ENCODE measurements at regions not wholly inside any gene's neighbourhood (a gene's known extent, or its start where the extent isn't known, plus 50 kb on each side); places are given as distances from the start of the nearest gene placed in this dataset.

DNA sequence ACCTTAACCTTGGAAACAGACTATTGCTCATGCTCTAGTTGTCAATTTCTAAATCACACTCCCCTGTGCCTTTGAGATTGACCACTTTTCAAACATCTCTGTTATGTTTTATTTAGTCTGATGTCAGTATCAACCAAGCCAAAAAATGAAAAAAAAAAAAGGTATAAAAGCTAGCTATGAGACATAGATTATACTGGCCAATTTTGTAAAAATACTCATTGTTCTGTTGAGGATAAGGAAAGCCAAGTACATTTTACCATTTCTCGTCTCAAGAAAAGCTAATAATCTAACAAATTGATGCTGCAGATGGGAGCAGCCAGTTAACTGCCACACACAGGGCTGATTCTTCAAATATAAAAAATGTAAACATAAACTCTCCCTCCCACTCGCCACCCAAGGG is 572.6 kb upstream of the KLF12 start:
- TF ChIP-seq CREB1 (IDR thresholded peaks at IDR 0.05; ENCODE audit: low read depth) (no peak), RAD21 (IDR thresholded peaks at IDR 0.05; ENCODE audit: low read depth) (no peak), YY1 (IDR thresholded peaks at IDR 0.05; ENCODE audit: low read depth) (no peak), TAF1 (IDR thresholded peaks at IDR 0.05; ENCODE audit: low read depth) (no peak), ZBTB7A (IDR thresholded peaks at IDR 0.05; ENCODE audit: low read depth) (no peak), EGR1 (IDR thresholded peaks at IDR 0.05) (no peak), NFIC (IDR thresholded peaks at IDR 0.05) (no peak), TCF12 (IDR thresholded peaks at IDR 0.05; ENCODE audit: low read depth) (no peak), TEAD4 (IDR thresholded peaks at IDR 0.05) (no peak), EP300 (IDR thresholded peaks at IDR 0.05; ENCODE audit: borderline replicate concordance) (no peak), FOXM1 (IDR thresholded peaks at IDR 0.05; ENCODE audit: borderline replicate concordance, low read depth) (no peak), CEBPB (IDR thresholded peaks at IDR 0.05) (no peak)
- TF ChIP-seq, protein P1, sequence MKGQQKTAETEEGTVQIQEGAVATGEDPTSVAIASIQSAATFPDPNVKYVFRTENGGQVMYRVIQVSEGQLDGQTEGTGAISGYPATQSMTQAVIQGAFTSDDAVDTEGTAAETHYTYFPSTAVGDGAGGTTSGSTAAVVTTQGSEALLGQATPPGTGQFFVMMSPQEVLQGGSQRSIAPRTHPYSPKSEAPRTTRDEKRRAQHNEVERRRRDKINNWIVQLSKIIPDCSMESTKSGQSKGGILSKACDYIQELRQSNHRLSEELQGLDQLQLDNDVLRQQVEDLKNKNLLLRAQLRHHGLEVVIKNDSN (IDR thresholded peaks at IDR 0.05), result no peak
- TF ChIP-seq, protein P2, sequence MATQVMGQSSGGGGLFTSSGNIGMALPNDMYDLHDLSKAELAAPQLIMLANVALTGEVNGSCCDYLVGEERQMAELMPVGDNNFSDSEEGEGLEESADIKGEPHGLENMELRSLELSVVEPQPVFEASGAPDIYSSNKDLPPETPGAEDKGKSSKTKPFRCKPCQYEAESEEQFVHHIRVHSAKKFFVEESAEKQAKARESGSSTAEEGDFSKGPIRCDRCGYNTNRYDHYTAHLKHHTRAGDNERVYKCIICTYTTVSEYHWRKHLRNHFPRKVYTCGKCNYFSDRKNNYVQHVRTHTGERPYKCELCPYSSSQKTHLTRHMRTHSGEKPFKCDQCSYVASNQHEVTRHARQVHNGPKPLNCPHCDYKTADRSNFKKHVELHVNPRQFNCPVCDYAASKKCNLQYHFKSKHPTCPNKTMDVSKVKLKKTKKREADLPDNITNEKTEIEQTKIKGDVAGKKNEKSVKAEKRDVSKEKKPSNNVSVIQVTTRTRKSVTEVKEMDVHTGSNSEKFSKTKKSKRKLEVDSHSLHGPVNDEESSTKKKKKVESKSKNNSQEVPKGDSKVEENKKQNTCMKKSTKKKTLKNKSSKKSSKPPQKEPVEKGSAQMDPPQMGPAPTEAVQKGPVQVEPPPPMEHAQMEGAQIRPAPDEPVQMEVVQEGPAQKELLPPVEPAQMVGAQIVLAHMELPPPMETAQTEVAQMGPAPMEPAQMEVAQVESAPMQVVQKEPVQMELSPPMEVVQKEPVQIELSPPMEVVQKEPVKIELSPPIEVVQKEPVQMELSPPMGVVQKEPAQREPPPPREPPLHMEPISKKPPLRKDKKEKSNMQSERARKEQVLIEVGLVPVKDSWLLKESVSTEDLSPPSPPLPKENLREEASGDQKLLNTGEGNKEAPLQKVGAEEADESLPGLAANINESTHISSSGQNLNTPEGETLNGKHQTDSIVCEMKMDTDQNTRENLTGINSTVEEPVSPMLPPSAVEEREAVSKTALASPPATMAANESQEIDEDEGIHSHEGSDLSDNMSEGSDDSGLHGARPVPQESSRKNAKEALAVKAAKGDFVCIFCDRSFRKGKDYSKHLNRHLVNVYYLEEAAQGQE (IDR thresholded peaks at IDR 0.05; ENCODE audit: low read depth), result no peak
- TF ChIP-seq, protein P3, sequence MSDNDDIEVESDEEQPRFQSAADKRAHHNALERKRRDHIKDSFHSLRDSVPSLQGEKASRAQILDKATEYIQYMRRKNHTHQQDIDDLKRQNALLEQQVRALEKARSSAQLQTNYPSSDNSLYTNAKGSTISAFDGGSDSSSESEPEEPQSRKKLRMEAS (IDR thresholded peaks at IDR 0.05), result no peak

DNA sequence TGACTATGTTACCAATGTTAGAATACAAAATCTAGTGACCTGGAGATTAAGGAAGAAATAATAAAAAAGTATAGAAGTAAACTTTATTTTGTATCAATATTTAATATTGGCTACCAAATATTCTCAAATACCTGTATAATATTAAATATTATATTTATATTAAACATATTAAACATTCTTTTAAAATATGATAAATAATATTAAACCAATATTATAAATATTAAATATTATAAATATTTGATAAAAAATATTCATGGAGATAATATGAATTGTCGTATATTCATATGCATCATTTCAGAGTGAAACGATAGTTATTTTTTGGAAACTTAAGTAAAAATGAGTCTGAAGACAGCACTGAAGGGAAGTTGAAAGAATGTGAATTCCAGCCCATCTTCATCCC is 571.2 kb upstream of the KLF12 start:
- no peak for TF ChIP-seq YY1 (IDR thresholded peaks at IDR 0.05; ENCODE audit: low read depth)
- TF ChIP-seq TAF1 (IDR thresholded peaks at IDR 0.05; ENCODE audit: low read depth), result no peak
- no peak for TF ChIP-seq NFIC (IDR thresholded peaks at IDR 0.05)
- no peak for TF ChIP-seq TCF12 (IDR thresholded peaks at IDR 0.05; ENCODE audit: low read depth)
- no peak for TF ChIP-seq ZBTB7A (IDR thresholded peaks at IDR 0.05; ENCODE audit: low read depth)
- no peak for TF ChIP-seq EGR1 (IDR thresholded peaks at IDR 0.05)
- TF ChIP-seq, protein P3 (IDR thresholded peaks at IDR 0.05), result no peak
- no peak for TF ChIP-seq FOXM1 (IDR thresholded peaks at IDR 0.05; ENCODE audit: borderline replicate concordance, low read depth)
- TF ChIP-seq, protein P2 (IDR thresholded peaks at IDR 0.05; ENCODE audit: low read depth), result no peak
- TF ChIP-seq CREB1 (IDR thresholded peaks at IDR 0.05; ENCODE audit: low read depth), result no peak
- TF ChIP-seq, protein P1 (IDR thresholded peaks at IDR 0.05), result no peak
- no peak for TF ChIP-seq CEBPB (IDR thresholded peaks at IDR 0.05)
- no peak for TF ChIP-seq RAD21 (IDR thresholded peaks at IDR 0.05; ENCODE audit: low read depth)
- no peak for TF ChIP-seq TEAD4 (IDR thresholded peaks at IDR 0.05)

DNA sequence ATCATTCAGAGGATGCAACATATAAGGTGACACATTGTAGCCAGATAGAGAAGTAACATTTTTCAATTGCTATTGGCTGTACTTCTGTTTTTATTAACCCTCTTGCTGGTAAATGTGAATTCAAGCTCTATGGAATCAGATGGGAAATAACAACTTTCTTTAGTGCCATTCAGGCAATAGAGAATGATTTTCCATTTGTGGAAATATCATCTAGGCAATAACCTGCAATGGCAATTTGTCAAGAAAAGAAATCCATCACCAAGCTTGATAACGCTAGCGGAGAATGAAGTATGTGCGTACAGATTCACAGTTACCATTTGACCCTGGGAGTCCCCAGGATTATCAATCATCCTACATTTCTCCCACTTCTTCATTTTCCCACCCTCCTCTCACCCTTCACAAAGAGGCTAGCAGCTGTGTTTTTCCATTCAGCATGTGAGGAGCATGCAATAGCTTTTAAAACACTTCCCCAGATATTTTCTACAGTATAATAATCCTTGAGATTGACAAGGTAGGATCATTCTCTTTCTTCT is 569.7 kb upstream of the KLF12 start:
- TF ChIP-seq ZBTB7A (IDR thresholded peaks at IDR 0.05; ENCODE audit: low read depth) (no peak), TAF1 (IDR thresholded peaks at IDR 0.05; ENCODE audit: low read depth) (no peak), CEBPB (IDR thresholded peaks at IDR 0.05) (no peak)
- TF ChIP-seq, protein P3 (IDR thresholded peaks at IDR 0.05), result no peak

DNA sequence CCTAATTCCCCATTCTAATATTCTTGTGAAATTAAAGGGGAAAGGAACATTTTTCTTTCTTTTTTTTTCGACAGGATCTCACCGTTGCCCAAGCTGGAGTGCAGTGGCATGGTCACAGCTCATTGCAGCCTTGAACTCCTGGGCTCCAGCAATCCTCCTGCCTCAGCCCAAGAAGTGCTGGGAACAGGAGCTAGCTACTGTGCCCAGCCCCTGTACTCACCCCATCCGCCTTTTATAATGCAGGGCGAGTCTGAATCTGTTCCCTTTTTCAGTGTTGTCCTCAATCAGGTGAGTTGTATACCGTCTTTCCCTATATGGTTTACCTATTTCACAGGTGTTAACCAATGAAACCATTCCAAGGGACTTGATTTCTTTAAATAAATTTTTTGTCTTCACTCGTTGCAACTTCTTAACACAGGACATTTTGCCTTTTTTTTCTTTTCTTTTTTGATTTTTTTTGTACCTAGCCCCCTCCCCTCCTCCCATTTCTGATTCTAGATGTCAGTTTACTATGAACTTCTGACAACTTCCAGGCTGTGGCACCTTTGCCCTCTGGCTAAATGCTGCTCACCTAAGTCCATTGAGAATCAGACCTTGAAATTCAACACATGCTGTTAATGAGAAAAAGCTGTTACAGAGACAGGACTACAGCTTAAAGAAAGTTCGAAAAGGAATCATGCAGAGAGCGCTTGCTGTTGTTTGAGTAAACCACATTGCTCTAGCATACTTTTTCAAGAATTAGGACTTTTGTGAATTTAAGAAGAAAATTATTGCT is 562.1 kb upstream of the KLF12 start:
- TF ChIP-seq TCF12 (IDR thresholded peaks at IDR 0.05; ENCODE audit: low read depth), result no peak
- no peak for TF ChIP-seq NFIC (IDR thresholded peaks at IDR 0.05)
- TF ChIP-seq ZBTB7A (IDR thresholded peaks at IDR 0.05; ENCODE audit: low read depth), result no peak
- TF ChIP-seq TEAD4 (IDR thresholded peaks at IDR 0.05), result no peak
- TF ChIP-seq TAF1 (IDR thresholded peaks at IDR 0.05; ENCODE audit: low read depth), result no peak
- TF ChIP-seq EP300 (IDR thresholded peaks at IDR 0.05; ENCODE audit: borderline replicate concordance), result no peak
- no peak for TF ChIP-seq CREB1 (IDR thresholded peaks at IDR 0.05; ENCODE audit: low read depth)
- no peak for TF ChIP-seq CEBPB (IDR thresholded peaks at IDR 0.05)
- no peak for TF ChIP-seq RAD21 (IDR thresholded peaks at IDR 0.05; ENCODE audit: low read depth)
- no peak for TF ChIP-seq EGR1 (IDR thresholded peaks at IDR 0.05)
- TF ChIP-seq FOXM1 (IDR thresholded peaks at IDR 0.05; ENCODE audit: borderline replicate concordance, low read depth), result no peak
- TF ChIP-seq YY1 (IDR thresholded peaks at IDR 0.05; ENCODE audit: low read depth), result no peak
- TF ChIP-seq, protein P3 (IDR thresholded peaks at IDR 0.05), result no peak
- TF ChIP-seq, protein P1 (IDR thresholded peaks at IDR 0.05), result no peak
- TF ChIP-seq, protein P2 (IDR thresholded peaks at IDR 0.05; ENCODE audit: low read depth), result no peak

Data from Ishikawa (cell line).